HEK293 (cell line): ENCODE measurements at regions not wholly inside any gene's neighbourhood (a gene's known extent, or its start where the extent isn't known, plus 50 kb on each side); places are given as distances from the start of the nearest gene placed in this dataset.

Source experiments
- CTCF ChIA-PET: fragments of 350-600 bp; formaldehyde crosslinking; extraction: SDS; loops from one replicate; lab custom pipeline; 2021; ENCODE audit warnings: antibody characterized with exemption; lab: Yijun Ruan, JAX
- POLR2A ChIA-PET: fragments of 300-600 bp; formaldehyde crosslinking; extraction: SDS; loops from one replicate; lab custom pipeline; 2020; ENCODE audit warnings: antibody characterized with exemption, inconsistent platforms; lab: Yijun Ruan, JAX
- H3K27ac ChIP-seq: fragments of 200-500 bp; sonication (Bioruptor generic); 2 replicates; pipeline ENCODE4 v1.5.1; 2014; ENCODE audit warnings: low read depth, low read length, control low read depth, inconsistent platforms; ENCODE audit errors: extremely low read depth
- H3K36me3 ChIP-seq, 2 experiments: fragments of 200-500 bp in 1 of 2; sonication (Bioruptor generic) in 1 of 2; 1 replicate in 1 of 2; 2 replicates in 1 of 2; pipeline ENCODE4 v1.5.1; 2014 to 2017; ENCODE audit warnings: inconsistent platforms in 2 of 2, low read length in 2 of 2; ENCODE audit not compliant: control insufficient read depth in 2 of 2, insufficient read depth in 1 of 2
- H3K4me1 ChIP-seq: fragments of 200-500 bp; sonication (Bioruptor generic); 2 replicates; pipeline ENCODE4 v1.5.1; 2014; ENCODE audit warnings: mild to moderate bottlenecking, low read length, inconsistent platforms; ENCODE audit not compliant: control insufficient read depth, insufficient read depth
- H3K4me3 ChIP-seq: 2 replicates; pipeline ENCODE4 v1.5.1; 2011; ENCODE audit warnings: low read depth, mild to moderate bottlenecking, control low read depth, low read length, moderate library complexity
- H3K9me3 ChIP-seq: fragments of 200-500 bp; sonication (Bioruptor generic); 2 replicates; pipeline ENCODE4 v1.5.1; 2014; ENCODE audit warnings: low read depth, low read length, inconsistent platforms; ENCODE audit not compliant: control insufficient read depth, insufficient read depth
- GLIS2 ChIP-seq: fragments of 450-650 bp; formaldehyde crosslinking; IDR thresholded peaks from 2 replicates; pipeline ENCODE4 v1.5.1; 2016; ENCODE audit warnings: missing biosample characterization, missing genetic modification characterization
- MYNN ChIP-seq: fragments of 450-650 bp; formaldehyde crosslinking; IDR thresholded peaks from 2 replicates; pipeline ENCODE4 v1.5.1; 2016; ENCODE audit warnings: missing biosample characterization, missing genetic modification characterization, borderline replicate concordance
- MZF1 ChIP-seq: fragments of 450-650 bp; formaldehyde crosslinking; IDR thresholded peaks from 2 replicates; pipeline ENCODE4 v1.5.1; 2017; ENCODE audit warnings: missing biosample characterization, missing genetic modification characterization, borderline replicate concordance
- PRDM10 ChIP-seq: fragments of 450-650 bp; formaldehyde crosslinking; IDR thresholded peaks from 2 replicates; pipeline ENCODE4 v1.5.1; 2016; ENCODE audit warnings: missing biosample characterization, missing genetic modification characterization
- REST ChIP-seq: fragments of 450-650 bp; formaldehyde crosslinking; IDR thresholded peaks from 2 replicates; pipeline ENCODE4 v1.5.1; 2016; ENCODE audit warnings: missing biosample characterization, missing genetic modification characterization
- ZBTB6 ChIP-seq: fragments of 450-650 bp; formaldehyde crosslinking; IDR thresholded peaks from 2 replicates; pipeline ENCODE4 v1.5.1; 2017; ENCODE audit warnings: missing biosample characterization, missing genetic modification characterization
- ZFP3 ChIP-seq: fragments of 450-650 bp; formaldehyde crosslinking; IDR thresholded peaks from 2 replicates; pipeline ENCODE4 v1.5.1; 2016; ENCODE audit warnings: low read depth, missing biosample characterization, missing genetic modification characterization
- ZFP69B ChIP-seq: fragments of 450-650 bp; formaldehyde crosslinking; IDR thresholded peaks from 2 replicates; pipeline ENCODE4 v1.5.1; 2016; ENCODE audit warnings: missing biosample characterization, missing genetic modification characterization
- ZNF112 ChIP-seq: fragments of 450-650 bp; formaldehyde crosslinking; IDR thresholded peaks from 2 replicates; pipeline ENCODE4 v1.5.0; 2017; ENCODE audit warnings: missing biosample characterization, missing genetic modification characterization
- ZNF18 ChIP-seq: fragments of 450-650 bp; formaldehyde crosslinking; IDR thresholded peaks from 2 replicates; pipeline ENCODE4 v1.5.1; 2016; ENCODE audit warnings: missing biosample characterization, missing genetic modification characterization
- ZNF324 ChIP-seq: fragments of 450-650 bp; formaldehyde crosslinking; IDR thresholded peaks from 2 replicates; pipeline ENCODE4 v1.5.1; 2016; ENCODE audit warnings: missing biosample characterization, missing genetic modification characterization
- ZNF350 ChIP-seq: fragments of 450-650 bp; formaldehyde crosslinking; IDR thresholded peaks from 2 replicates; pipeline ENCODE4 v1.5.0; 2017; ENCODE audit warnings: missing biosample characterization, mild to moderate bottlenecking, missing genetic modification characterization
- ZNF354C ChIP-seq: fragments of 450-650 bp; formaldehyde crosslinking; IDR thresholded peaks from 2 replicates; pipeline ENCODE4 v1.5.1; 2016; ENCODE audit warnings: missing biosample characterization, missing genetic modification characterization, low read depth, borderline replicate concordance
- ZNF404 ChIP-seq: fragments of 450-650 bp; formaldehyde crosslinking; IDR thresholded peaks from 2 replicates; pipeline ENCODE4 v1.5.1; 2017; ENCODE audit warnings: missing biosample characterization, missing genetic modification characterization
- ZNF433 ChIP-seq: fragments of 450-650 bp; formaldehyde crosslinking; IDR thresholded peaks from 2 replicates; pipeline ENCODE4 v1.5.1; 2016; ENCODE audit warnings: missing biosample characterization, missing genetic modification characterization, low read depth
- ZNF473 ChIP-seq: fragments of 450-650 bp; formaldehyde crosslinking; IDR thresholded peaks from 2 replicates; pipeline ENCODE4 v1.5.1; 2017; ENCODE audit warnings: missing biosample characterization, missing genetic modification characterization
- ZNF521 ChIP-seq: fragments of 450-650 bp; formaldehyde crosslinking; IDR thresholded peaks from 2 replicates; pipeline ENCODE4 v1.5.1; 2017; ENCODE audit warnings: missing biosample characterization, mild to moderate bottlenecking, missing genetic modification characterization
- ZNF623 ChIP-seq: fragments of 450-650 bp; formaldehyde crosslinking; IDR thresholded peaks from 2 replicates; pipeline ENCODE4 v1.5.1; 2016; ENCODE audit warnings: missing biosample characterization, missing genetic modification characterization
- ZNF658 ChIP-seq: fragments of 450-650 bp; formaldehyde crosslinking; IDR thresholded peaks from 2 replicates; pipeline ENCODE4; 2016; ENCODE audit warnings: missing biosample characterization, missing genetic modification characterization
- ZNF704 ChIP-seq: fragments of 450-650 bp; formaldehyde crosslinking; IDR thresholded peaks from 2 replicates; pipeline ENCODE4 v1.5.1; 2016; ENCODE audit warnings: missing biosample characterization, missing genetic modification characterization
- ZNF768 ChIP-seq: fragments of 450-650 bp; formaldehyde crosslinking; IDR thresholded peaks from 2 replicates; pipeline ENCODE4 v1.5.1; 2018; ENCODE audit warnings: missing biosample characterization, mild to moderate bottlenecking, missing genetic modification characterization
- ZNF830 ChIP-seq: fragments of 450-650 bp; IDR thresholded peaks from 2 replicates; pipeline ENCODE4 v1.5.0; 2018; ENCODE audit warnings: missing biosample characterization, missing genetic modification characterization, low read depth, mild to moderate bottlenecking, moderate library complexity
- ZSCAN4 ChIP-seq: fragments of 450-650 bp; formaldehyde crosslinking; IDR thresholded peaks from 2 replicates; pipeline ENCODE4 v1.5.1; 2017; ENCODE audit warnings: missing biosample characterization, missing genetic modification characterization

- TF ChIP-seq PRDM10 (no peak), MZF1 (no peak), ZNF473 (tag by site-specific recombination) (no peak), ZNF768 (tag by site-specific recombination) (no peak), ZBTB6 (tag by site-specific recombination) (no peak), ZNF658 (tag by site-specific recombination) (no peak), GLIS2 (tag by site-specific recombination) (no peak), ZNF623 (no peak), ZNF350 (tag by site-specific recombination) (no peak), ZNF324 (tag by site-specific recombination) (no peak), ZNF404 (no peak), REST (tag by site-specific recombination) (no peak), ZNF704 (tag by site-specific recombination) (no peak), ZNF354C (tag by site-specific recombination) (no peak)
- Histone ChIP-seq H3K36me3 (no peaks in the 10 kb centered on the region), H3K4me3 (no peak overlapping the region), H3K9me3 (no peaks in the 10 kb centered on the region), H3K4me1 (no peaks in the 10 kb centered on the region), H3K27ac (no peak overlapping the region)
- ChIA-PET POLR2A (no interaction called here), CTCF (no interaction called here)
These were observed 388.1 kb upstream of the MAD2L1 start for GRCh38 chr4:120454788-120455187.

GRCh38 chr4:120452536-120452935 lies 385.9 kb upstream of the MAD2L1 start:
- H3K36me3 ChIP-seq, result no peaks in the 10 kb centered on the region
- CTCF ChIA-PET, result no interaction called here
- H3K4me1 ChIP-seq, result no peaks in the 10 kb centered on the region
- no peaks in the 10 kb centered on the region for H3K9me3 ChIP-seq
- H3K27ac ChIP-seq, result no peak overlapping the region
- H3K4me3 ChIP-seq, result no peak overlapping the region
- POLR2A ChIA-PET, result no interaction called here
- TF ChIP-seq ZNF521 (no peak), MYNN (no peak), ZNF433 (tag by site-specific recombination) (no peak), ZNF354C (tag by site-specific recombination) (no peak), ZNF704 (tag by site-specific recombination) (no peak), ZFP69B (tag by site-specific recombination) (no peak), ZNF830 (no peak), ZSCAN4 (tag by site-specific recombination) (no peak), ZNF112 (tag by site-specific recombination) (no peak), ZNF18 (tag by site-specific recombination) (no peak), ZFP3 (tag by site-specific recombination) (no peak)
